ENCODE measurements at regions not wholly inside any gene's neighbourhood (a gene's known extent, or its start where the extent isn't known, plus 50 kb on each side); places are given as distances from the start of the nearest gene placed in this dataset.

- Histone ChIP-seq H3K27ac (ENCODE audit: low read depth in 1 of 2, low read length in 2 of 2) (no peak overlapping the region), H3K27me3 (ENCODE audit: control insufficient read depth in 2 of 2, insufficient read depth in 2 of 2, low read length in 2 of 2) (no peaks in the 10 kb centered on the region)
- no peaks in the 10 kb centered on the region for H3K36me3 Mint-ChIP-seq
Measured at GRCh38 chr18:24778810-24779418, 318.5 kb downstream of the HRH4 start.

GRCh38 chr18:24782566-24782965, 322.1 kb downstream of the HRH4 start:
- no peaks in the 10 kb centered on the region for H3K4me1 Mint-ChIP-seq
- Histone ChIP-seq H2AFZ (ENCODE audit: insufficient read depth, low read depth, low read length, poor library complexity, severe bottlenecking) (no peak overlapping the region), H3K27me3 (ENCODE audit: control insufficient read depth in 2 of 2, insufficient read depth in 2 of 2, low read length in 2 of 2) (no peaks in the 10 kb centered on the region), H3K9me3 (replicated peaks in 1 of 2; ENCODE audit: control insufficient read depth in 1 of 2, insufficient read depth in 1 of 2, low read length in 2 of 2) (no peaks in the 10 kb centered on the region), H3K36me3 (replicated peaks in 1 of 2; ENCODE audit: control insufficient read depth in 1 of 2, insufficient read depth in 2 of 2, low read length in 2 of 2) (no peaks in the 10 kb centered on the region), H3K27ac (ENCODE audit: low read depth in 1 of 2, low read length in 2 of 2) (no peak overlapping the region), H4K20me1 (ENCODE audit: insufficient read depth, low read length) (no peaks in the 10 kb centered on the region), H3K79me2 (ENCODE audit: insufficient read depth, low read length) (no peaks in the 10 kb centered on the region), H3K9ac (ENCODE audit: insufficient read depth, low read length, poor library complexity, severe bottlenecking) (no peak overlapping the region), H3K4me2 (replicated peaks; ENCODE audit: extremely low read depth, low read length, poor library complexity, severe bottlenecking) (no peak overlapping the region), H3K4me3 (replicated peaks in 1 of 3; ENCODE audit: low read depth in 2 of 3, low read length in 3 of 3) (no peak overlapping the region), H3K4me1 (ENCODE audit: control insufficient read depth in 1 of 2, insufficient read depth in 2 of 2, low read length in 2 of 2) (no peaks in the 10 kb centered on the region)
- H3K27ac Mint-ChIP-seq, result no peak overlapping the region
- H3K9me3 Mint-ChIP-seq, result peaks cover 0 to 4% (median under 1%) of the 10 kb centered on the region in 7 donors
- no peak for DNase-seq
- H3K27me3 Mint-ChIP-seq (ENCODE audit: low read depth in 3 of 3), result peaks cover 0 to 2% (median 2%) of the 10 kb centered on the region in 3 donors
- H3K36me3 Mint-ChIP-seq, result no peaks in the 10 kb centered on the region
- intact Hi-C loops (cut with micrococcal nuclease), result no loop called here
- no peak for TF ChIP-seq CTCF (IDR thresholded peaks at IDR 0.05)
- H3K4me3 Mint-ChIP-seq, result no peak overlapping the region
- no CpG with 5 or more reads among the region's 3 CpGs for WGBS (ENCODE audit: insufficient coverage)

More at GRCh38 chr18:24778810-24779418, 318.5 kb downstream of the HRH4 start:
- no peaks in the 10 kb centered on the region for H3K36me3 ChIP-seq (replicated peaks in 1 of 2; ENCODE audit: control insufficient read depth in 1 of 2, insufficient read depth in 2 of 2, low read length in 2 of 2)
- H3K4me1 ChIP-seq (ENCODE audit: control insufficient read depth in 1 of 2, insufficient read depth in 2 of 2, low read length in 2 of 2), result no peaks in the 10 kb centered on the region
- 77% methylated on average over 5 of the region's 6 CpGs for WGBS (ENCODE audit: insufficient coverage)
- Mint-ChIP-seq H3K4me1 (no peaks in the 10 kb centered on the region), H3K27ac (no peak overlapping the region), H3K27me3 (ENCODE audit: low read depth in 3 of 3) (peaks cover 0 to 2% (median 2%) of the 10 kb centered on the region in 3 donors), H3K9me3 (peaks cover 0 to 7% (median 0%) of the 10 kb centered on the region in 7 donors), H3K4me3 (no peak overlapping the region)
- H3K4me3 ChIP-seq (replicated peaks in 1 of 3; ENCODE audit: low read depth in 2 of 3, low read length in 3 of 3), result no peak overlapping the region
- H3K4me2 ChIP-seq (replicated peaks; ENCODE audit: extremely low read depth, low read length, poor library complexity, severe bottlenecking), result no peak overlapping the region
- no peaks in the 10 kb centered on the region for H3K9me3 ChIP-seq (replicated peaks in 1 of 2; ENCODE audit: control insufficient read depth in 1 of 2, insufficient read depth in 1 of 2, low read length in 2 of 2)
- no peak for DNase-seq
- intact Hi-C loops (cut with micrococcal nuclease), result no loop called here
- H3K9ac ChIP-seq (ENCODE audit: insufficient read depth, low read length, poor library complexity, severe bottlenecking), result no peak overlapping the region
- H4K20me1 ChIP-seq (ENCODE audit: insufficient read depth, low read length), result no peaks in the 10 kb centered on the region
- no peaks in the 10 kb centered on the region for H3K79me2 ChIP-seq (ENCODE audit: insufficient read depth, low read length)
- H2AFZ ChIP-seq (ENCODE audit: insufficient read depth, low read depth, low read length, poor library complexity, severe bottlenecking), result no peak overlapping the region
- TF ChIP-seq CTCF (IDR thresholded peaks at IDR 0.05), result no peak

All from CD14-positive monocyte (primary cell).